ENCODE measurements at regions not wholly inside any gene's neighbourhood (a gene's known extent, or its start where the extent isn't known, plus 50 kb on each side); places are given as distances from the start of the nearest gene placed in this dataset.
"Not testable (repeated sequence)": the region's sequence is repeated elsewhere in the genome, so short reads cannot be mapped to it uniquely, and the experiment has no call there.

DNA sequence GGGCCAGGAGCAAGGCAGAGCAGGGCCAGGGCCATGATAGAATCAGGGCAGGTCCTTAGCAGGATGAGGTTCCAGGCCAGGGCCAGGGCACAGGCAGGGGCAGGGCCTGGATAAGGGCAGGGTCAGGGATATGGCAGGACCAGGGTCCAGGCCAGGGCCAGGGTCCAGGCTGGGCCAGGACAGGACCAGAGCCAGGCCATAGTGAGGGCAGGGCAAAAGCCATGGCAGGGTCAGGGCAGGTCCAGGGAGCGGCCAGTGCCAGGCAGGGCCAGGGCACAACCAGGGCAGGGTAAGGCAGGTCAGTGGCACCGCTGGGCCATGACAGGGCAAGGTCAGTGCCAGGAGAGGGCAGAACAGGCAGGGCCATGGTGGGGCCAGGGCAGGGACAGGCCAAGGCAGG, 152.2 kb downstream of the LIPI start:
- Histone ChIP-seq H3K36me3 (ENCODE audit: insufficient read depth, low read length) (no peaks in the 10 kb centered on the region), H3K4me3 (ENCODE audit: low read length) (no peak overlapping the region), H3K27ac (ENCODE audit: low read depth, low read length) (no peak overlapping the region), H3K9me3 (ENCODE audit: insufficient read depth, low read depth, low read length) (no peaks in the 10 kb centered on the region), H3K27me3 (ENCODE audit: insufficient read depth, low read length) (no peaks in the 10 kb centered on the region), H3K9ac (ENCODE audit: low read depth, low read length) (no peak overlapping the region), H3K4me1 (ENCODE audit: insufficient read depth, low read length) (no peaks in the 10 kb centered on the region)
- WGBS: 96% methylated on average over 2 of the region's 2 CpGs

DNA sequence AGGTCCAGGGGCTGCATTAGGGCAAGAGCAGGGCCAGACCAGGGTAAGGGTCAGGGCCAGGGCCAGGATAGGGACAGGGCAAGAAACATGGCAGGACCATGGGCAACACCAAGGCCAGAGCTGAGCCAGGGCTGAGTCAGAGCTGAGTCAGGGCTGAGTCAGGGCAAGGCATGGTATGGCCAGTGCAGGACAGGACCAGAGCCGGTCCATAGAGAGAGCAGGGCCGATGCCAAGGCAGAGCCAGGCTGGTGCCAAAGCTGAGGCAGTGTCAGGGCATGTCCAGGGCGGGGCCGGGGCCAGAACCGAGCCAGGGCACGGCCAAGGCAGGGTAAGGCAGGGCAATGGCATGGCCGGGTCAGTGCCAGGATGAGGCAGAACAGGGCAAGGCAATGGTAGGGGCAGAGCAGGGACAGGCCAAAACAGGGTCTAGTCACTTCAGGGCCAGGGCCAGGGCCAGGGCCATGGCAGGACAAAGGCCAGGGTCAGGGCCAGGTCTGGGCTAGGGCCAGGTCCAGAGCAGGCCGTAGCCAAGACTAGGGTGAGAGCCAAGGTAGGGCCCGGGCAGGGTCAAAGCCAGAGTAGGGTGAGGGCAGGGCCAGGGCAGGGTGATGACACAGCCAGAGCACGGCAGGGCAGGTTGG, 152.8 kb downstream of the LIPI start:
- H3K27me3 ChIP-seq (ENCODE audit: insufficient read depth, low read length); H3K4me1 ChIP-seq (ENCODE audit: insufficient read depth, low read length); H3K4me3 ChIP-seq (ENCODE audit: low read length); H3K9ac ChIP-seq (ENCODE audit: low read depth, low read length); H3K9me3 ChIP-seq (ENCODE audit: insufficient read depth, low read depth, low read length); H3K27ac ChIP-seq (ENCODE audit: low read depth, low read length); H3K36me3 ChIP-seq (ENCODE audit: insufficient read depth, low read length): not testable (repeated sequence)
- 94% methylated on average over 10 of the region's 10 CpGs for WGBS

DNA sequence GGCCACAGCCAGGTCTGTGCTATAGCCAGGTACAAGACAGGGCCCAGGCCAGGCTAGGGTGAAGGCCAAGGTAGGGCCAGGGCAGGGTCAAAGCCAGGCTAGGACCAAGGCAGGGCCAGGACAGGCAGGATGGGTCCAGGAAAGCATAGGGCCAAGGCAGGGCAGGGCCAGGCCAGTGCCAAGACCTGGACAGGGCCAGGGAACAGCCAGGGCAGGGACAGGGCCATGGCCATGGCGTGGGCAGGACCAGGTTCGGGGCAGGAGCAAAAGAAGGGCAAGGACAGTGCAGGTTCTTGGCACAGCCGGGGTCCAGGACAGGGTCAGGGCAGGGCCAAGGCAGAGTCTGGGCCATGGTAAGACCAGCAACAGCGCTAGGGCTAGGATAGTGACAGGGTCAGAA, 153.4 kb downstream of the LIPI start:
- Histone ChIP-seq H3K4me3 (ENCODE audit: low read length) (no peak overlapping the region), H3K9me3 (ENCODE audit: insufficient read depth, low read depth, low read length) (0 out of 2 replicates have a peak, but pooled peaks cover 3% of the 10 kb centered on the region), H3K27me3 (ENCODE audit: insufficient read depth, low read length) (no peaks in the 10 kb centered on the region), H3K36me3 (ENCODE audit: insufficient read depth, low read length) (no peaks in the 10 kb centered on the region), H3K9ac (ENCODE audit: low read depth, low read length) (no peak overlapping the region), H3K4me1 (ENCODE audit: insufficient read depth, low read length) (no peaks in the 10 kb centered on the region), H3K27ac (ENCODE audit: low read depth, low read length) (no peak overlapping the region)
- WGBS: 85% methylated on average over 4 of the region's 4 CpGs

DNA sequence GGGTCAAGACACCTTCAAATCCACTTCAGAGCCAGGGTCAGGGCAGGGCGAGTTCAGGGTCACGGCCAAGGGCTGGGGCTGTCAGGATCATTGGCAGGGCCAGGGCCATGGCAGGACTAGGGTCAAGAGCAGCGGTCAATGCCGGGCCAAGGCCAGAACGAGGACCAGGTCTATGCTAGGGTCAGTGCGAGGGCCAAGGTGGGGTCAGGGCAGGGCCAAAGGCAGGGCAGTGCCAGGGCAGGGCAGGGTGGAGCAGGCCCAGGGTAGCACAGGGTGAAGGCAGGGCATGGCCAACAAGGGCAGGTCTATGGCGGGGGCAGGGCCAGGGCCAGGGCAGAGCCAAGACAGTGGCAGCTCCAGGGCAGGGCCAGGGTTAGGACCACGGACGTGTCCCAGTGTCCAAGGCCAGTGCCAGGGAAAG, 154.0 kb downstream of the LIPI start:
- H3K9me3 ChIP-seq (ENCODE audit: insufficient read depth, low read depth, low read length): 0 out of 2 replicates have a peak, but pooled peaks cover 4% of the 10 kb centered on the region
- H3K4me1 ChIP-seq (ENCODE audit: insufficient read depth, low read length): no peaks in the 10 kb centered on the region
- no peak overlapping the region for H3K4me3 ChIP-seq (ENCODE audit: low read length)
- H3K9ac ChIP-seq (ENCODE audit: low read depth, low read length): no peak overlapping the region
- H3K27ac ChIP-seq (ENCODE audit: low read depth, low read length): no peak overlapping the region
- no peaks in the 10 kb centered on the region for H3K36me3 ChIP-seq (ENCODE audit: insufficient read depth, low read length)
- WGBS: 93% methylated on average over 9 of the region's 9 CpGs
- no peaks in the 10 kb centered on the region for H3K27me3 ChIP-seq (ENCODE audit: insufficient read depth, low read length)

DNA sequence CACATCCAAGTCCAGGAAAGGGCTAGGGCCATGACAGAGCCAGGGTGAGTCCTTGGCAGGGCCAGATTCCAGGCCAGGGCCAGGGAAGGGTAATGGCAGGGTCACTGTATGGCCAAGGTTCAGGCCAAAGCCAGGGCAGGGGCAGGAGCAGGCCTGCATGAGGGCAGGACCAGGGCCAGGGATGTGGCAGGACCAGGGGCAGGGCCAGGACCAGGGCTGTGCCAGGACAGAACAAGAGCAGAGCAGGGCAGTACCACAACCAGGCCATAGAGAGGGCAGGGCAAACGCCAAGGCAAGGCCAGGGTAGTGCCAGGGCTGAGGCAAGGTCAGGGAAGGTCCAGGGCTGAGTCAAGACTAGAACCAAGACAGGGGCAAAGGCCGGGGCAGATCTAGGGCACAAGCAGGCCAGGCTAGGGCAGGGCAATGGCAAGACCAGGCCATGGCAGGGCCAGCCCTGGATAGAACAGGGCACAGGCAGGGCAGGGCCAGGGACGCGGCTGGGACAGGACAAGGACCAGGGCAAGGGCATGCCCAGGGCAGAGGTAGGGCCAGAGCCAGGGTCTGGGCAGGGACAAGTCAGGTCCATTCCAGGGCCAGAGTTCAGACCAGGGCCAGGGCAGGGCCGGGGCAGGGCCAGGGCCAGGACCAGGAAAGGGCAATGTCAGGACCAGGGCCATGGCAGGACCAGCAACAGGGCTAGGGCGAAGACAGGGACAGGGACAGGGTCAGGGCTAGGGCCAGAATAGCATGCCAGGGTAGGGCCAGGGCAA, 154.8 kb downstream of the LIPI start:
- WGBS: 94% methylated on average over 6 of the region's 6 CpGs
- not testable (repeated sequence) for H3K27me3 ChIP-seq (ENCODE audit: insufficient read depth, low read length); H3K27ac ChIP-seq (ENCODE audit: low read depth, low read length); H3K9ac ChIP-seq (ENCODE audit: low read depth, low read length); H3K4me1 ChIP-seq (ENCODE audit: insufficient read depth, low read length); H3K36me3 ChIP-seq (ENCODE audit: insufficient read depth, low read length); H3K4me3 ChIP-seq (ENCODE audit: low read length); H3K9me3 ChIP-seq (ENCODE audit: insufficient read depth, low read depth, low read length)

DNA sequence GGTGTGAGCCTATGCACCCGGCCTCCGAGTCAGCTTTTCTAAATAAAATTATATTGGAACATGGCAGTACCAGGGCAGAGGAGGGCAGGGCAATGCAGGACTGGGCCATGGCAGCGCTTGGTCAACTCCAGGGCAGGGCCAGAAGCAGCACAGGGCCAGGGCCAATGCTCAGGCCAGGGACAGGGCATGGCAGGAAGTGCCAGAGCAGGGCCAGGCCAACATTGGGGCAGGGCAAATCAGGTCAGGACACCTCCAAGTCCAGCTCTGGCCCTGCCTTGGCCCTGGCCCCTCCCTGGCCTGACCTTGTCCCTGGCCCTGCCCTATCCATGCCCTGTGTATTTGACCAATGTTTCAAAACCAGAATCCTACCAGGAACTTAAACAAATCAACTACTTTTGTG, 156.1 kb downstream of the LIPI start:
- Histone ChIP-seq H3K4me3 (ENCODE audit: low read length) (no peak overlapping the region), H3K27me3 (ENCODE audit: insufficient read depth, low read length) (no peaks in the 10 kb centered on the region), H3K27ac (ENCODE audit: low read depth, low read length) (no peak overlapping the region), H3K9ac (ENCODE audit: low read depth, low read length) (no peak overlapping the region), H3K36me3 (ENCODE audit: insufficient read depth, low read length) (no peaks in the 10 kb centered on the region), H3K4me1 (ENCODE audit: insufficient read depth, low read length) (no peaks in the 10 kb centered on the region), H3K9me3 (ENCODE audit: insufficient read depth, low read depth, low read length) (0 out of 2 replicates have a peak, but pooled peaks cover 4% of the 10 kb centered on the region)
- WGBS: 99% methylated on average over 3 of the region's 3 CpGs

DNA sequence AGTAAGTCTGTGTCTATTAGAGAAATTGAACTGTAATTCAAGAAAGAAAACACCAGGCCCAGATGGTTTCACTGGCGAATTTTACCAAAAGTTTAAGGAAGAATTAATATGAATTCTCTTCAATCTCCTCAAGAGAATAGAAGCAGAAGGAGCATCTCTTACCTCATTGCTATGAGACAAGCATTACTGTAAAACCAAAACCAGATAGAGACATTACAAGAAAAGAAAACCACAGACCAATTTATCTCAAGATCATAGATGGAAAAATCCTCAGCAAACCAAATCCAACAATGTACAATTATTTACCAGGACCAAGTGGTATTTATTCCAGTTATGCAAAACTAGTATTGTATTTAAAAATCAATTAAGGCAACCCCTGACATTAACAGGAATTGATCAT, 160.6 kb downstream of the LIPI start:
- no peak overlapping the region for H3K27ac ChIP-seq (ENCODE audit: low read depth, low read length)
- no peaks in the 10 kb centered on the region for H3K36me3 ChIP-seq (ENCODE audit: insufficient read depth, low read length)
- H3K27me3 ChIP-seq (ENCODE audit: insufficient read depth, low read length): no peaks in the 10 kb centered on the region
- no peak overlapping the region for H3K9ac ChIP-seq (ENCODE audit: low read depth, low read length)
- 0 out of 2 replicates have a peak, but pooled peaks cover 4% of the 10 kb centered on the region for H3K9me3 ChIP-seq (ENCODE audit: insufficient read depth, low read depth, low read length)
- WGBS: 92% methylated on average over 1 of the region's 1 CpG
- H3K4me1 ChIP-seq (ENCODE audit: insufficient read depth, low read length): no peaks in the 10 kb centered on the region
- no peak overlapping the region for H3K4me3 ChIP-seq (ENCODE audit: low read length)

DNA sequence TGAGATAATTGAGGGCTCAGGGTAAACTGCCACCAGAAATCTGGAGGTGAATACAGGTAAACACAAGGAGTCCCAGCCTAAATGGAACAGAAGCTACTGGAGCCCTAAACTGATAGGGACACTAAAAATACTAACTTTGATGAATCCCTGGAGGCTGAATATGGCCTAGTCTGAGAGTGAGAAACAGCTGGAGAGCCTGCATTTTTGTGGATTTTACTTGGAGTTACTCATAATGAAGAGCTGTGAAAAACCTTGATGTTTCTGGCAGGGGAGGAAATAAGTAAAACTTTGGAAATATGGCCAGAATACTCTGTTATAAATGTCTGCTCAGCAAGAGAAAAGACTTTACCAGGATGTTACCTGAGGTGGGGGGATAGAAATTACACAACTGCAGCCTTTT, 164.4 kb downstream of the LIPI start:
- no peaks in the 10 kb centered on the region for H3K27me3 ChIP-seq (ENCODE audit: insufficient read depth, low read length)
- no peaks in the 10 kb centered on the region; the same call in 1 of the 2 replicates for H3K4me1 ChIP-seq (ENCODE audit: insufficient read depth, low read length)
- no peak overlapping the region for H3K9ac ChIP-seq (ENCODE audit: low read depth, low read length)
- H3K4me3 ChIP-seq (ENCODE audit: low read length): no peak overlapping the region
- H3K27ac ChIP-seq (ENCODE audit: low read depth, low read length): no peak overlapping the region
- no peaks in the 10 kb centered on the region for H3K36me3 ChIP-seq (ENCODE audit: insufficient read depth, low read length)
- H3K9me3 ChIP-seq (ENCODE audit: insufficient read depth, low read depth, low read length): no peaks in the 10 kb centered on the region

DNA sequence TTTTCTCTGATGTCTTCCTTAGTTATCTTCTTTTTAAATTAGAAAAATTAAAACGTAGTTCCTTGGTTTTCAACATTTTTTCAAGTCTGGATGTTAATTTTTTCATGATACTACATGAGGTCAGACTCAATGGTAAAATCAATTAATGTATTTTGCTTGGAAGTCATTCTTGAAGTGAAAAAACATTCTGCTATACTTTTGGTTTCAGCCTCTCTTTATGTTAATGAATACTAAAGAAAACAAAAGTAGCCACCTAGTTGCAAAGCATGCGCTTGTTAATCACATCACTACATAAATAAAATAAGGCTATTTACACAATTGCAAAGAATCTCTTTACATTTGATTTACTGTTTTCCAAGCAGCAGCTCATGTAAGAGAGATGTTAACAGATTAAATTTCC, 170.4 kb downstream of the LIPI start:
- H3K9ac ChIP-seq (ENCODE audit: low read depth, low read length): no peak overlapping the region
- 86% methylated on average over 1 of the region's 2 CpGs for WGBS
- no peaks in the 10 kb centered on the region for H3K27me3 ChIP-seq (ENCODE audit: insufficient read depth, low read length)
- no peaks in the 10 kb centered on the region; the same call in 1 of the 2 replicates for H3K36me3 ChIP-seq (ENCODE audit: insufficient read depth, low read length)
- H3K4me3 ChIP-seq (ENCODE audit: low read length): no peak overlapping the region
- no peaks in the 10 kb centered on the region; the same call in 1 of the 2 replicates for H3K9me3 ChIP-seq (ENCODE audit: insufficient read depth, low read depth, low read length)
- no peak overlapping the region for H3K27ac ChIP-seq (ENCODE audit: low read depth, low read length)
- H3K4me1 ChIP-seq (ENCODE audit: insufficient read depth, low read length): no peaks in the 10 kb centered on the region; the same call in 1 of the 2 replicates

DNA sequence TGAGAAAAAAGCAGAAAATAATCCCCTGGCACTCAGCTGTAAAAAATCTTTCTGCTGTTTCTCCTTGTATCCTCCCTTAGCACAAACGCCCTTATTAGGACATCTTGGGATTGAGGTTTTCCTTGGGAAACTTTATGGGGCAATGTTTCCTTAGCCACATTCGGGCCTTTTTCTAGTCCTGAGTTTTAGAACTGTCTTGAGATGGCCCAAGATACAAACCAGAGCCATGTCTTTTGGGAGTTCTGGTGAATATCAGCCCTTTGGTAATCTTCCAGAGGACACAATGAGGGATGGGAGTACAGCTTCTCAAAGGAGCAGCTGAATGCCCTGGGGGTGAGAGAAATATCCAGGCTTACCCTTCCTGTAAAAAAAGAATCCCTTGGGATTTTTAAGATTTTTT, 182.1 kb downstream of the LIPI start:
- H3K27ac ChIP-seq (ENCODE audit: low read depth, low read length); H3K4me1 ChIP-seq (ENCODE audit: insufficient read depth, low read length); H3K27me3 ChIP-seq (ENCODE audit: insufficient read depth, low read length); H3K9ac ChIP-seq (ENCODE audit: low read depth, low read length); H3K36me3 ChIP-seq (ENCODE audit: insufficient read depth, low read length); H3K9me3 ChIP-seq (ENCODE audit: insufficient read depth, low read depth, low read length): not testable (repeated sequence)
- 72% methylated on average over 2 of the region's 2 CpGs for WGBS
- peak overlapping the region; percentile 79 for H3K4me3 ChIP-seq (ENCODE audit: low read length)

DNA sequence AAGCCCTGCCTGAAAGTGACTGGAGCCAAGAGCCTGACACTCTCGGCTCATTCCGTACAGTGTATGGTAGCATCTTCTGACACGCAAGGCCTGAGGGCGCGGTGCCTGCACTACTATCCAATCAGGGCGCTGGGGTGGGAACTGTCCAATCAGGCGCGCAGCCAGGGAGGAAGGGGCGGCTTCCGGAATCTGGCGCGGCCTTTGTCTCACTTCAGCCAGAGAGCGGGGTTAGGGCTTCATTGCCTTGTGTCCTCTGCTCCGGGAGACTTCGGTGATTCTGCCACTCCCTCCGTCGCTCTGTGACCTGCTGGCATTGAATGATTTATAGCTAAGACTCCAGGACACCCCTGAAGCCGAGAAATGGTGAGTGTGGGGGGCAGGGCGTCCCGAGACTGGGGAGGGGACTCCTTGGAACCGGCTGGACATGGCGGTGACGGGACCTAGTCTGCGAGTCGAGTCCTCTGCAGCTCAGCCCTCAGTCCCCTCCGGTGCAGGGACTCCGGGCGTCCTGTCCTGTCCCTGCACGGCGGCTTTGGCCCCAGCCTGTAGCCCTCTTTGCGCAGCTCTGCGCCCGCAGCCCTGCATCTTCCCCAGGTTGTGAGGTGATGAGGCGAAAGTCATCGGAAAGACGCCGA, 183.4 kb downstream of the LIPI start:
- H3K9ac ChIP-seq (ENCODE audit: low read depth, low read length): peak overlapping the region; percentile 91
- peak overlapping the region; percentile 79 for H3K4me3 ChIP-seq (ENCODE audit: low read length)
- H3K36me3 ChIP-seq (ENCODE audit: insufficient read depth, low read length); H3K4me1 ChIP-seq (ENCODE audit: insufficient read depth, low read length); H3K27me3 ChIP-seq (ENCODE audit: insufficient read depth, low read length); H3K9me3 ChIP-seq (ENCODE audit: insufficient read depth, low read depth, low read length): not testable (repeated sequence)
- under 1% methylated on average over 25 of the region's 37 CpGs for WGBS
- peak overlapping the region; percentile 67 for H3K27ac ChIP-seq (ENCODE audit: low read depth, low read length)
